Erythroblast (primary cell): ENCODE measurements at regions not wholly inside any gene's neighbourhood (a gene's known extent, or its start where the extent isn't known, plus 50 kb on each side); places are given as distances from the start of the nearest gene placed in this dataset.
A peak's percentile ranks its signal among the peaks of the same experiment; 100 is the strongest.
"Not testable (repeated sequence)": the region's sequence is repeated elsewhere in the genome, so short reads cannot be mapped to it uniquely, and the experiment has no call there.

Source experiments
- DNase-seq, 2 experiments: peaks; one replicate each; lab custom pipeline; 2025; lab: John Stamatoyannopoulos, UW
- GATA1 ChIP-seq: IDR thresholded peaks from 2 replicates; pipeline ENCODE4 v1.6.1; 2011; ENCODE audit warnings: low read depth, mild to moderate bottlenecking, control low read depth, low read length, moderate library complexity
- POLR2A ChIP-seq: IDR thresholded peaks from 2 replicates; pipeline ENCODE4 v1.6.1; 2011; ENCODE audit warnings: mild to moderate bottlenecking, low read length

- DNase-seq: no peak
- TF ChIP-seq GATA1 (no peak), POLR2A (no peak)
These were observed 72.0 kb upstream of the TGM3 start for GRCh38 chr20:2223558-2224367.

- TF ChIP-seq POLR2A (no peak), GATA1 (no peak)
- no peak for DNase-seq
These were observed 71.5 kb upstream of the TGM3 start for GRCh38 chr20:2224368-2224639.

- DNase-seq: not testable (repeated sequence)
These were observed 68.5 kb upstream of the TGM3 start for GRCh38 chr20:2227285-2227684.

- no peak for DNase-seq
- TF ChIP-seq GATA1: no peak
These were observed 67.9 kb upstream of the TGM3 start for GRCh38 chr20:2227861-2228260.

- no peak for DNase-seq
- TF ChIP-seq POLR2A: no peak
- TF ChIP-seq GATA1: no peak
These were observed 66.9 kb upstream of the TGM3 start for GRCh38 chr20:2228926-2229325.

GRCh38 chr20:2230726-2231488 is 64.9 kb upstream of the TGM3 start:
- TF ChIP-seq GATA1: no peak
- DNase-seq: no peak

GRCh38 chr20:2231701-2232100 is 64.1 kb upstream of the TGM3 start:
- no peak for DNase-seq
- TF ChIP-seq POLR2A (no peak), GATA1 (no peak)

- TF ChIP-seq GATA1 (no peak), POLR2A (no peak)
- DNase-seq: no peak
These were observed 61.1 kb upstream of the TGM3 start for GRCh38 chr20:2234598-2235191.

- peak; percentile 18 to 20 for DNase-seq
- TF ChIP-seq POLR2A (no peak), GATA1 (no peak)
These were observed 59.5 kb upstream of the TGM3 start for GRCh38 chr20:2236256-2236655.

- no peak for TF ChIP-seq POLR2A
- TF ChIP-seq GATA1: no peak
- no peak for DNase-seq
These were observed 58.7 kb upstream of the TGM3 start for GRCh38 chr20:2237059-2237458.

GRCh38 chr20:2238601-2239000 is 57.2 kb upstream of the TGM3 start:
- no peak for DNase-seq
- TF ChIP-seq POLR2A: no peak

- no peak for DNase-seq
- TF ChIP-seq GATA1: no peak
These were observed 55.0 kb upstream of the TGM3 start for GRCh38 chr20:2240835-2241234.

GRCh38 chr20:2242678-2243077 is 53.1 kb upstream of the TGM3 start:
- no peak for TF ChIP-seq GATA1
- TF ChIP-seq POLR2A: no peak
- no peak for DNase-seq

GRCh38 chr20:2244523-2244922 is 51.3 kb upstream of the TGM3 start:
- TF ChIP-seq POLR2A (no peak), GATA1 (no peak)
- DNase-seq: no peak

- DNase-seq: no peak
- TF ChIP-seq POLR2A: no peak
- TF ChIP-seq GATA1: no peak
These were observed 50.8 kb upstream of the TGM3 start for GRCh38 chr20:2244993-2245392.

GRCh38 chr20:2245637-2246036 is 50.2 kb upstream of the TGM3 start:
- TF ChIP-seq GATA1 (no peak), POLR2A (no peak)
- no peak for DNase-seq
